CD14-positive monocyte (primary cell): ENCODE measurements at regions not wholly inside any gene's neighbourhood (a gene's known extent, or its start where the extent isn't known, plus 50 kb on each side); places are given as distances from the start of the nearest gene placed in this dataset.

Experiments
- DNase-seq, 3 donors: peaks; one replicate each; pipeline ENCODE4 v3.0.0-alpha.2; 2011 to 2022
- H2AFZ ChIP-seq: 2 replicates; pipeline ENCODE4 v1.6.0; 2012; ENCODE audit warnings: mild to moderate bottlenecking, low read depth, low read length, inconsistent platforms; ENCODE audit not compliant: insufficient read depth, poor library complexity, severe bottlenecking
- H3K27ac ChIP-seq, 2 donors: 1 replicate in 1 of 2; 2 replicates in 1 of 2; pipeline ENCODE4 v1.5.1; 2012 to 2013; ENCODE audit warnings: low read length in 2 of 2, control low read depth in 1 of 2, inconsistent platforms in 1 of 2, low read depth in 1 of 2, mild to moderate bottlenecking in 1 of 2
- H3K27me3 ChIP-seq, 2 donors: one replicate each; pipeline versions ENCODE4 v1.6.0 to v1.6.1; 2011 to 2013; ENCODE audit warnings: low read length in 2 of 2; ENCODE audit not compliant: control insufficient read depth in 2 of 2, insufficient read depth in 2 of 2
- H3K36me3 ChIP-seq, 2 donors: replicated peaks in 1 of 2; 1 replicate in 1 of 2; 2 replicates in 1 of 2; pipeline versions ENCODE4 v1.5.1 to v1.6.1; 2012 to 2013; ENCODE audit warnings: low read length in 2 of 2, control low read depth in 1 of 2, inconsistent platforms in 1 of 2, mild to moderate bottlenecking in 1 of 2; ENCODE audit not compliant: insufficient read depth in 2 of 2, control insufficient read depth in 1 of 2
- H3K4me1 ChIP-seq, 2 donors: 1 replicate in 1 of 2; 2 replicates in 1 of 2; pipeline versions ENCODE4 v1.5.1 to v1.6.1; 2012 to 2013; ENCODE audit warnings: low read length in 2 of 2, control low read depth in 1 of 2, inconsistent platforms in 1 of 2, mild to moderate bottlenecking in 1 of 2, moderate library complexity in 1 of 2; ENCODE audit not compliant: insufficient read depth in 2 of 2, control insufficient read depth in 1 of 2
- H3K4me2 ChIP-seq: replicated peaks from 2 replicates; pipeline ENCODE3; 2012; ENCODE audit warnings: low read length, moderate library complexity, mild to moderate bottlenecking; ENCODE audit not compliant: poor library complexity, severe bottlenecking; ENCODE audit errors: extremely low read depth
- H3K4me3 ChIP-seq, 3 experiments: fragments of 200-600 bp in 1 of 3; sonication (generic) in 1 of 3; replicated peaks in 1 of 3; 1 replicate in 2 of 3; 2 replicates in 1 of 3; pipeline ENCODE4 v1.5.1; 2011 to 2013; ENCODE audit warnings: low read length in 3 of 3, mild to moderate bottlenecking in 3 of 3, control low read depth in 2 of 3, low read depth in 2 of 3, inconsistent platforms in 1 of 3, moderate library complexity in 1 of 3
- H3K79me2 ChIP-seq: 2 replicates; pipeline ENCODE4 v1.6.0; 2012; ENCODE audit warnings: mild to moderate bottlenecking, control low read depth, inconsistent platforms, low read length, moderate library complexity; ENCODE audit not compliant: insufficient read depth
- H3K9ac ChIP-seq: 2 replicates; pipeline ENCODE4 v1.6.0; 2017; ENCODE audit warnings: low read length, mild to moderate bottlenecking; ENCODE audit not compliant: insufficient read depth, poor library complexity, severe bottlenecking
- H3K9me3 ChIP-seq, 2 donors: replicated peaks in 1 of 2; 1 replicate in 1 of 2; 2 replicates in 1 of 2; pipeline versions ENCODE4 v1.5.1 to v1.6.1; 2012 to 2013; ENCODE audit warnings: low read length in 2 of 2, control low read depth in 1 of 2; ENCODE audit not compliant: control insufficient read depth in 1 of 2, insufficient read depth in 1 of 2
- H4K20me1 ChIP-seq: 2 replicates; pipeline ENCODE4 v1.6.0; 2012; ENCODE audit warnings: mild to moderate bottlenecking, low read length, control low read depth, moderate library complexity; ENCODE audit not compliant: insufficient read depth
- H3K27ac Mint-ChIP-seq, 7 donors: one replicate each; pipeline ENCODE4 v1.8.0; 2020; ENCODE audit warnings: mild to moderate bottlenecking in 7 of 7, mixed read lengths in 7 of 7, moderate library complexity in 6 of 7, inconsistent platforms in 2 of 7
- H3K27me3 Mint-ChIP-seq, 3 donors: one replicate each; pipeline ENCODE4 v1.8.0; 2021 to 2022; ENCODE audit warnings: low read depth in 3 of 3, mild to moderate bottlenecking in 3 of 3, mixed read lengths in 3 of 3, moderate library complexity in 3 of 3, inconsistent platforms in 1 of 3
- H3K36me3 Mint-ChIP-seq, 2 donors: one replicate each; pipeline ENCODE4 v1.8.0; 2020; ENCODE audit warnings: mixed read lengths in 2 of 2, inconsistent platforms in 1 of 2, mild to moderate bottlenecking in 1 of 2
- H3K4me1 Mint-ChIP-seq: one replicate; pipeline ENCODE4 v1.8.0; 2020; ENCODE audit warnings: mild to moderate bottlenecking, mixed read lengths
- H3K4me3 Mint-ChIP-seq, 2 donors: one replicate each; pipeline ENCODE4 v1.8.0; 2020; ENCODE audit warnings: mild to moderate bottlenecking in 2 of 2, mixed read lengths in 2 of 2, moderate library complexity in 1 of 2
- H3K9me3 Mint-ChIP-seq, 7 donors: one replicate each; pipeline ENCODE4 v1.8.0; 2020 to 2022; ENCODE audit warnings: mixed read lengths in 7 of 7, mild to moderate bottlenecking in 6 of 7, moderate library complexity in 6 of 7, inconsistent platforms in 2 of 7
- CTCF ChIP-seq: fragments of 200-600 bp; IDR thresholded peaks from one replicate; pipeline ENCODE4 v1.8.0; 2022; ENCODE audit warnings: antibody characterized with exemption, mild to moderate bottlenecking
- WGBS: methylation state at CpG from one replicate; pipeline ENCODE4 v1.1.5; 2013; ENCODE audit warnings: missing lambda C conversion rate; ENCODE audit not compliant: insufficient coverage; 5-methylcytosine and 5-hydroxymethylcytosine counted together
- intact Hi-C, 2 donors: fragments of 100-400 bp; cut with micrococcal nuclease; formaldehyde crosslinking; loops; one replicate each; pipeline versions ENCODE4 v1.15.0 to v1.15.1; 2023

GRCh38 chr6:24987446-24988115 lies 51.8 kb upstream of the RIPOR2 start:
- Histone ChIP-seq H3K9ac (no peak overlapping the region), H3K27ac (no peak overlapping the region), H3K9me3 (no peaks in the 10 kb centered on the region), H2AFZ (no peak overlapping the region), H3K4me1 (peaks cover 16 to 29% of the 10 kb centered on the region in 2 donors), H3K79me2 (peaks cover 8% of the 10 kb centered on the region), H3K4me3 (no peak overlapping the region), H3K4me2 (no peak overlapping the region), H3K36me3 (no peaks in the 10 kb centered on the region), H3K27me3 (no peaks in the 10 kb centered on the region), H4K20me1 (no peaks in the 10 kb centered on the region)
- intact Hi-C loops = no loop called here
- Mint-ChIP-seq H3K4me1 (peaks cover 37% of the 10 kb centered on the region), H3K9me3 (peaks cover 0 to 5% (median 0%) of the 10 kb centered on the region in 7 donors), H3K36me3 (peaks cover 3% of the 10 kb centered on the region in 2 donors), H3K4me3 (no peak overlapping the region), H3K27me3 (peaks cover 0 to 3% (median 0%) of the 10 kb centered on the region in 3 donors), H3K27ac (peak overlapping the region in 2 of 7 donors; percentile 20 to 27)
- TF ChIP-seq CTCF = no peak
- no CpG with 5 or more reads among the region's 4 CpGs for whole genome bisulfite sequencing
- DNase-seq = no peak

GRCh38 chr6:24988562-24988961 lies 52.8 kb upstream of the RIPOR2 start:
- H3K27me3 ChIP-seq = no peaks in the 10 kb centered on the region
- Mint-ChIP-seq H3K4me3 (no peak overlapping the region), H3K36me3 (peaks cover 3% of the 10 kb centered on the region in 2 donors), H3K27ac (no peak overlapping the region), H3K27me3 (peaks cover 0 to 3% (median 0%) of the 10 kb centered on the region in 3 donors), H3K4me1 (peaks cover 37% of the 10 kb centered on the region), H3K9me3 (peaks cover 0 to 5% (median 0%) of the 10 kb centered on the region in 7 donors)
- H3K79me2 ChIP-seq = peaks cover 8% of the 10 kb centered on the region
- no peaks in the 10 kb centered on the region for H4K20me1 ChIP-seq
- intact Hi-C loops = no loop called here
- H3K9me3 ChIP-seq = no peaks in the 10 kb centered on the region
- no peak overlapping the region for H3K4me2 ChIP-seq
- H3K9ac ChIP-seq = no peak overlapping the region
- no peak for DNase-seq
- no peak for TF ChIP-seq CTCF
- H3K4me1 ChIP-seq = peaks cover 16 to 29% of the 10 kb centered on the region in 2 donors
- no peak overlapping the region for H3K4me3 ChIP-seq
- no peaks in the 10 kb centered on the region for H3K36me3 ChIP-seq
- H3K27ac ChIP-seq = no peak overlapping the region
- H2AFZ ChIP-seq = no peak overlapping the region
